Erythroblast (primary cell): ENCODE measurements at regions not wholly inside any gene's neighbourhood (a gene's known extent, or its start where the extent isn't known, plus 50 kb on each side); places are given as distances from the start of the nearest gene placed in this dataset.

Experiments used
- GATA1 ChIP-seq: IDR thresholded peaks from 2 replicates; pipeline ENCODE4 v1.6.1; 2011; ENCODE audit warnings: low read depth, mild to moderate bottlenecking, control low read depth, low read length, moderate library complexity
- POLR2A ChIP-seq: IDR thresholded peaks from 2 replicates; pipeline ENCODE4 v1.6.1; 2011; ENCODE audit warnings: mild to moderate bottlenecking, low read length

DNA sequence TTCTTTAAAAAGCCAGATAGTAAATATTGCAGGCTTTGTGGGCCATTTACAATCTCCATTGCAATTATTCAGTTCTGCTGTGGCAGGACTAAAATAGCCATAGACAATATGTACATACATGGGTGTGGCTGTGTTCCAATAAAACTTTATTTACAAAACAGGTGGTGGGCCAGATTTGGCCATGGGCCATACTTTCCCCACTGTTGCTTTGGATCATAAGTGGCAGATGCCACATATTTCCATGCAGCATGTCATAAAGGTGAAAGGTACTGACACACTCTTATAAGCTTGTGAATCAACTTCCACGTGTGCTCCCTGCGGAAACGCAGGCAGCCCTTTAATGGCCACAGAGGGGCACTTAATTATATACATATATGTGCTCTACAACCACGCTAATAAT lies 244.4 kb upstream of the FOXN3 start:
- TF ChIP-seq POLR2A (no peak), GATA1 (no peak)
